Body of pancreas (tissue), 4 donors: ENCODE measurements at regions not wholly inside any gene's neighbourhood (a gene's known extent, or its start where the extent isn't known, plus 50 kb on each side); places are given as distances from the start of the nearest gene placed in this dataset.

Experiments
- CTCF ChIP-seq, 7 experiments: fragments of 450-650 bp in 4 of 7; fragments of 200-600 bp in 3 of 7; sonication (generic) in 3 of 7; IDR thresholded peaks; one replicate each; pipeline ENCODE4 v1.5.1; 2016 to 2019; ENCODE audit warnings: antibody characterized with exemption in 7 of 7
- POLR2A ChIP-seq, 3 donors: fragments of 450-650 bp; IDR thresholded peaks; one replicate each; pipeline ENCODE4 v1.6.1; 2016; ENCODE audit warnings: antibody characterized with exemption in 3 of 3, mild to moderate bottlenecking in 2 of 3

DNA sequence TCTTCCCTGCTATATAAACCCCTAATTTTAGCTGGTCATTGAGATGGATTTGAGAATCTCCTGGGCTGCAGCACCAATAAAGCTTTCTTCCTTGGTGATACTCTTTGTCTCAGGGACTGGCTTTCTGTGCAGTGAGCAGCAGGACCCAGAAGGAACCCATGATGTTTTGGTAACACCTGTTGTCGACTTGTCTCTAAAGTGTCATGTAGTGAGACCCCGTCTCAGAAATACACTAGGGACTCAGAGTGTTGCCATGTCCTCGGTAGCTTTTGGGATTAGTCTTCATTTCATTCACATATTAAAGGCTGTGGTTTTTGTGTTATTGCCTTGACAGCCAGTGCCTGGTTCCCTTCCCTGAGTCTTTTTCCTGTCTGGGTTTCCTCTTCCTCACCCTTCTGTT, 1078.7 kb downstream of the TBC1D22A start:
- TF ChIP-seq POLR2A (IDR thresholded peaks at IDR 0.05) (no peak), CTCF (IDR thresholded peaks at IDR 0.05) (no peak)
